ENCODE measurements at regions not wholly inside any gene's neighbourhood (a gene's known extent, or its start where the extent isn't known, plus 50 kb on each side); places are given as distances from the start of the nearest gene placed in this dataset.
"Not testable (repeated sequence)": the region's sequence is repeated elsewhere in the genome, so short reads cannot be mapped to it uniquely, and the experiment has no call there.

- no peaks in the 10 kb centered on the region for H3K27me3 ChIP-seq (replicated peaks in 1 of 7)
- intact Hi-C loops (cut with DNase I; ENCODE audit: low total_unique reads) = no loop called here
- WGBS, 5 donors = 71 to 95% (median 88%) methylated on average over 3 of the region's 3 CpGs
Observed at GRCh38 chr11:34783816-34784317, 132.3 kb downstream of the APIP start.

GRCh38 chr11:34781826-34782225 lies 134.4 kb downstream of the APIP start:
- H3K36me3 ChIP-seq; H3K9me3 ChIP-seq; H3K27me3 ChIP-seq (replicated peaks in 1 of 7); intact Hi-C loops (cut with DNase I; ENCODE audit: low total_unique reads); H3K4me1 ChIP-seq; H3K27ac ChIP-seq; H3K4me3 ChIP-seq; DNase-seq: not testable (repeated sequence)

More at GRCh38 chr11:34783816-34784317, 132.3 kb downstream of the APIP start:
- no peaks in the 10 kb centered on the region for H3K4me1 ChIP-seq
- H3K27ac ChIP-seq = no peak overlapping the region
- DNase-seq = no peak
- TF ChIP-seq POLR2AphosphoS5 (IDR thresholded peaks at IDR 0.05) (no peak), POLR2A (IDR thresholded peaks at IDR 0.05) (no peak), CTCF (IDR thresholded peaks at IDR 0.05 in 8 of 11, conservative IDR thresholded peaks at IDR 0.05 in 3 of 11) (no peak)
- H3K4me3 ChIP-seq = no peak overlapping the region
- H3K9me3 ChIP-seq = peaks cover 0 to 5% (median 0%) of the 10 kb centered on the region in 8 donors
- H3K36me3 ChIP-seq = no peaks in the 10 kb centered on the region

DNA sequence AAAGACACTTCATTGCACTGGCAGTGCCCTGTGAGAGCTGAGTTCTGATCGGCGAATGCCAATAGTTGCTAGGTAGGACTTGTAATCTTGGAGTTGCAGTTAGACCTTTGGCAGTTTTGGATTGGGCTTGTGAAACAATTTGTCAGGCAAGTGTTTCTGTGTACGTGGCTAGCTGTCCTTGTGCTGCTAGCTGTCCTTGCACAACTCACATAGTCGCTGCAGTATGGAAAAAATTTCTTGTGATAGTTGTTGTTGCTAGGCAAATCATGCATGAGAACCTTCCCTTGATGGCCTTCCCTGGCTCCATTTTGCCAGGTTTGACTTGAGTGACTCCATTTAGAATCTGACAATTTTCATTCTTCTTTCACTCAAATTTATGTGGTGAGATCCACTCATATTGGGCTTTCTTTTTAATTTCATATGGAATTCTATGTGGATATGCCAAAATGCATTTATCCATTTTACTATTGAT lies 140.7 kb downstream of the APIP start:
- peaks cover 0 to 5% (median 0%) of the 10 kb centered on the region in 8 donors for H3K9me3 ChIP-seq
- no peak overlapping the region for H3K4me3 ChIP-seq
- H3K4me1 ChIP-seq = no peaks in the 10 kb centered on the region
- H3K27ac ChIP-seq = no peak overlapping the region
- H3K36me3 ChIP-seq = no peaks in the 10 kb centered on the region
- H3K27me3 ChIP-seq (replicated peaks in 1 of 7) = peaks cover 0 to 13% (median 0%) of the 10 kb centered on the region in 7 donors
- no peak for DNase-seq
- 70 to 87% (median 82%) methylated on average over 4 of the region's 4 CpGs for WGBS, 5 donors
- intact Hi-C loops (cut with DNase I; ENCODE audit: low total_unique reads) = no loop called here
- no peak for TF ChIP-seq POLR2AphosphoS5 (IDR thresholded peaks at IDR 0.05)
- TF ChIP-seq POLR2A (IDR thresholded peaks at IDR 0.05) = no peak
- no peak for TF ChIP-seq CTCF (IDR thresholded peaks at IDR 0.05 in 8 of 11, conservative IDR thresholded peaks at IDR 0.05 in 3 of 11)

DNA sequence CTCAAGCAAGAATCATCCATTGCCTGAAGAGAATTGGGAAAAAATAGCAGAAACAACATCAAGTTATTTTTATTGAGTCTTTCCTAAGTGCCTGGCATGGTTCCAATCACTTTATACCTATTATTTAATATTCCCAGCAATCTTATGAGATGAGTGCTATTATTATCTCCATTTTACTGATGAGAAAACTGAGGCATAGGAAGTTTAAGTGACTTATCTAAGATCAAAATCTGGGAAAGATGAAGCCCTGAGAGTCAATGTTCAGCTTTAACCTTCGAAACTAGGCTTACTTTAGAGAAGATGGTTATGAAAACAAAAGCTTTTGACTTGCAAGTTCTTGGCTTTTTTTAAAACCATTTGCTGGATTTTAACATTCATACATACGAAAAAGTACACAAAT lies 141.6 kb downstream of the APIP start:
- WGBS, 5 donors = 52 to 68% (median 62%) methylated on average over 2 of the region's 2 CpGs
- intact Hi-C loops (cut with DNase I; ENCODE audit: low total_unique reads) = no loop called here
- no peaks in the 10 kb centered on the region for H3K36me3 ChIP-seq
- no peak overlapping the region for H3K27ac ChIP-seq
- peaks cover 0 to 20% (median 0%) of the 10 kb centered on the region in 7 donors for H3K27me3 ChIP-seq (replicated peaks in 1 of 7)
- DNase-seq = no peak
- no peaks in the 10 kb centered on the region for H3K4me1 ChIP-seq
- TF ChIP-seq CTCF (IDR thresholded peaks at IDR 0.05 in 8 of 11, conservative IDR thresholded peaks at IDR 0.05 in 3 of 11) (no peak), POLR2A (IDR thresholded peaks at IDR 0.05) (no peak), POLR2AphosphoS5 (IDR thresholded peaks at IDR 0.05) (no peak)
- H3K4me3 ChIP-seq = no peak overlapping the region
- H3K9me3 ChIP-seq = no peaks in the 10 kb centered on the region

- intact Hi-C loops (cut with DNase I; ENCODE audit: low total_unique reads) = no loop called here
- Histone ChIP-seq H3K36me3 (no peaks in the 10 kb centered on the region), H3K4me1 (no peaks in the 10 kb centered on the region), H3K27me3 (replicated peaks in 1 of 7) (peaks cover 0 to 28% (median 0%) of the 10 kb centered on the region in 7 donors), H3K27ac (no peak overlapping the region), H3K4me3 (no peak overlapping the region), H3K9me3 (no peaks in the 10 kb centered on the region)
- WGBS, 5 donors = 14 to 78% (median 37%) methylated on average over 1 of the region's 1 CpG
- DNase-seq = no peak
- TF ChIP-seq POLR2A (IDR thresholded peaks at IDR 0.05) = no peak
- TF ChIP-seq POLR2AphosphoS5 (IDR thresholded peaks at IDR 0.05) = no peak
- TF ChIP-seq CTCF (IDR thresholded peaks at IDR 0.05 in 8 of 11, conservative IDR thresholded peaks at IDR 0.05 in 3 of 11) = no peak
Observed at GRCh38 chr11:34773826-34774225, 142.4 kb downstream of the APIP start.

Measured in spleen (tissue), 11 donors.